ENCODE measurements at regions not wholly inside any gene's neighbourhood (a gene's known extent, or its start where the extent isn't known, plus 50 kb on each side); places are given as distances from the start of the nearest gene placed in this dataset.

- TF ChIP-seq CTCF (IDR thresholded peaks at IDR 0.05) (no peak), POLR2A (IDR thresholded peaks at IDR 0.05) (no peak)
These were observed 121.0 kb upstream of the PRDM1 start for GRCh38 chr6:105964979-105965760.

Measured in thyroid gland (tissue), 4 donors.